DMS79 (cell line): ENCODE measurements at regions not wholly inside any gene's neighbourhood (a gene's known extent, or its start where the extent isn't known, plus 50 kb on each side); places are given as distances from the start of the nearest gene placed in this dataset.

Experiments
- DNase-seq: peaks from one replicate; lab custom pipeline; 2025; lab: John Stamatoyannopoulos, UW

GRCh38 chr12:77406219-77406905, 341.0 kb upstream of the E2F7 start:
- no peak for DNase-seq

- peak; percentile 9 for DNase-seq
Measured at GRCh38 chr12:77402716-77403115, 337.3 kb upstream of the E2F7 start.

GRCh38 chr12:77401770-77402081, 336.4 kb upstream of the E2F7 start:
- no peak for DNase-seq

GRCh38 chr12:77401064-77401769, 335.8 kb upstream of the E2F7 start:
- DNase-seq = no peak

DNA sequence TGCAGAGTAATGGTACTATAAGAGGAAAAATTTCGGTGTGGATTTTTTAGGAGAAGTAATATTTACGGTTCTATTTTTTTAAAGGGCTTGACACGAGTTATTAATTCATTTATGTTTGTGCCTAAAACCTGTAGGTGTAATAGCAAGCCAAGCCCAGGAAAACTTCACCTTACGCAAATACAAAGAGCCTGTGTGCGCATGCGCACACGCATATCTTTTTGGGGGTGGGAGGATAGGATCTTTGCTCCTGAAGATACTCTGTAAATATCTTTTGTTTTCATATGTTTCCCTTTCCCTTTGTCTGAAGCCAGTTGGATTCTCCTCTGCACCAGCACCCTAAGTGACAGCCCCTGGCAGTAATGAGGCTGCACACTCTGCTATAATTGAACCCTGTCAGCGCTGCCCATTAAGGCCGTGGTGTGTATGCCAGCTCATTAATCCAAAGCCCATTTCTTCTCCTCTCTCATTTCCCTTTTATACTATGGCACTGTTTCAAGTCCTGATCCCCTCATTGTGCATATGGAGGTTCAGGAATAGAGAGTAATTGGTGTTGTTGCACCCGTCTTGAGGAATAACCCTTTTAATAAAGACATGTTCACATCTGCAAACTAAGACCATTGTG, 327.2 kb upstream of the E2F7 start:
- DNase-seq = no peak

DNA sequence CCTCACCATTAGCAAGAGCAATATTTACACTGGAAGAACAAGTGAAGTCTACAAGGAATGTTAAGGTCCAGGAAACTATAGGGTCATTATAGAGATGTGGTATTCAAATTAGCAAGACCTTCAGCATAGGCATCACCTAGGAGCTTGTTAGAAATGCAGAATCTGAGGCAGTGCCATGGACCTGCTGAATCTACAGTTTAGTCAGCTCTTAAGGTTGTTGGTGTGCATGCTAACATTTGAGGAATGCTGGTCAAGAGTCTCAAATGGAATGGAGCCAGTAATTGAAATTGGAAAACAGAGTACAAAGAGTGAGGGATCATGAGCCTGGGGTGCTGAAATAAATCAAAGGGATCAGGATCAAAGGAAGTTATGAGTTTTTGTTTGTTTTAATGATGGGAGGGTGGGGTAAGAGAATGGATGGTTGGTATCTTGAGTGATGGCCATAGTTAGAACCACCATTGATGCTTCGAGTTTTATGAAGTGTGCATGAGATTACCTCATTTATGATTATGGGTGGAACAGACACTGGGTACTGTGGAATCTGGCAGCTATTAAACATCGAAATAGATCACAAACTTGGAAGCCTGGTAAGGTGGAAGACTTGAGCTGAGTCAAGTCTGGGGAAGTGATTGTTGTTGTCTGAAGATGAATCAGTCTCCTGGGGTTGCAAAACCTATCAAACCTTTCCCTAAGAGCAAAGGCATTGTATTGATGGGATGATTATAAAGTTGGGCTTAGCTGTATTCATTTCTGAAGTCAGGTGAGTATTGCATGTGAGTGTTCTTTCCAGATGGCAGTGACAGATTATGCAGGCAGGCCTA, 323.3 kb upstream of the E2F7 start:
- no peak for DNase-seq

GRCh38 chr12:77387671-77388070, 322.3 kb upstream of the E2F7 start:
- DNase-seq = no peak

- DNase-seq = no peak
Measured at GRCh38 chr12:77387214-77387613, 321.8 kb upstream of the E2F7 start.

DNA sequence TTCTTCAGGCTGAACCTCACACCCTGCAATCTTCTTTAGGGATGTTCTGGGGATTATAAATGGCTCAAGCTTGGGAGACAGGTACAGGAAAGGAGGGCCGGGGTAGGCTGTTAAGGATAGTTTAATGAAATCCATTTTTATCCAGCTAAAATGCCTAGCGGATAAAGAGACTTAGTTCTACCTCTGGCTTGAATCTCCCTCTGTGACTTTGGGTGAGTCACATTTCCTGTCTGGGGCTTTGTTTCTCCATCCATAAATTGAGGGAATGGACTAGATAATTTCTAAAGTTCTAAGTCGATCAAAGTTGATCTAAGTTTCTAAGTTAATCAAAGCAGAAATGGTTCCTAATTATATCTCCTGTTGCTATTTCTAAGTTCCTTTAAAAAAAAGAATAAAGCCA, 319.6 kb upstream of the E2F7 start:
- DNase-seq = no peak

GRCh38 chr12:77382096-77382742, 316.9 kb upstream of the E2F7 start:
- DNase-seq = no peak

- no peak for DNase-seq
Measured at GRCh38 chr12:77377622-77378021, 312.3 kb upstream of the E2F7 start.

DNA sequence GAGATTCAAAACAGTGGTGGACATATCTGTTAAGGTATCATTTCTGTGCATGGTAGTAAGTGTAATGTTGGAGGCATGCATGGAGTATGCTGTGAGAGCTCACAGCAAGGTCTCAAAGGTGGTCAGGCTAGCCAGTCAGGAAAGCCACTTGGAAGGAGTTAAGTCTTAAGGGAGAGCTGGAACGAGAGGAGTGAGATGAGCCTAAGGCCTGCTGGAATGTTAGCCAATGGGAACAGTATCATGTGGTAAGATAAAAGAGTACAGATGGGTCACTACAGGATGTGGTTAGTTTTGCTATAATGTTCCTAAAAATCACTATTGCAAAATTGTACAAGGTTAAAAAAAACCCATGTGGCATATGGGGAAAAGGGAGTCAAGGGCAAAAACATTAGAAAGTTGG, 311.7 kb upstream of the E2F7 start:
- DNase-seq = no peak

DNA sequence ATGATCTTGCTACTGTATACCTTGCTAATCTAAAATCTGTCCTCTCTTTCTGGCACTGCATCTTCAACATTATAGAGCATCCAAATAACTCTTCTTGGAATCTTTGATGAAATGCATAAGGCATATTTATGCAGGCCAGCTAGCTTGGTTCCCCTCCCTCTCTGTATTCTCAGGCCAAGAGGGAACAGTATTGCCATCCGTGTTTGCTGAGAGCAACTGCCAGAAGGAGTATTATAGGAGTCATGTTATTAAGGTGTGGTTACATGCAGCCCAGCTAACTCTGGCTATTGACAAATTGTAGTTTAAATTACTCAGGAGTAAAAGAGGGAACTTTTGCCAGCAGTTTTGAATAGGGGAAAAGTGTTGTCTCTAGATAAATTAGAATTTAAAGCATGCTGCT, 309.3 kb upstream of the E2F7 start:
- DNase-seq = no peak

- no peak for DNase-seq
Measured at GRCh38 chr12:77372494-77372893, 307.1 kb upstream of the E2F7 start.

DNA sequence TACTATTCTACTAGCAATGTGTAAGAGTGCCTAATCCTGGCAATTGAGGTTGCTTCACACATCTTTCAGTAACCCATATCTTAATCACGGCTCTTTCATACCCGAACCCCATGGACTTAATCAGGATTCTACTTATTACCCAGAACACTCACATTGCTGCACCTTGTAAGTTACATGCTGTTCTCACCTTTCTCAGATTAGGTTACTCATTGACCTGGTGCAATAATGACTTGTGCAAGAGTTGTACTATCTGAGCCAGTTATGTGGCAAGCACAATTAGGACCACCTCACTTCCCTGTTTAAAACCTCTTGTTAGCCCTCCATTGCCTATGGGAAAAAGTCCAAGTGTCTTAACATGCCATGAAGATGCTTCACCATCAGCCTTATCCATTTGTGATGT, 306.7 kb upstream of the E2F7 start:
- no peak for DNase-seq

DNA sequence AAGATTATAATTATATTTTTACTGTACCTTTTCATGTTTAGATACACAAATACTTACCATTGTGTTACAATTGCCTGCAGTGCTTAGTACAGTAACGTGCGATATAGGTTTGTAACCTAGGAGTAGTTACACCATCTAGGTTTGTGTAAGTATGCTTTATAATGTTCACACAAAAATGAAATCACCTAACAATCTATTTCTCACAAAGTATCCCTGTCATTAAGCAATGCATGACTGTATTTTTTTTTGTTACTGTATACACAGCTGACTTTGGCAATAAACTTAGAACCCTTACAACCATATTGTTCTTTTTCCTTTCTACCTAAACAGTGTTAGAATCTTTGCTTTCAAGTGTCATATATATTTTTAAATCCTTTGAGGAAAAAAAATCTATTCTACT, 303.0 kb upstream of the E2F7 start:
- DNase-seq = no peak

- DNase-seq = no peak
Measured at GRCh38 chr12:77366616-77367015, 301.2 kb upstream of the E2F7 start.

DNA sequence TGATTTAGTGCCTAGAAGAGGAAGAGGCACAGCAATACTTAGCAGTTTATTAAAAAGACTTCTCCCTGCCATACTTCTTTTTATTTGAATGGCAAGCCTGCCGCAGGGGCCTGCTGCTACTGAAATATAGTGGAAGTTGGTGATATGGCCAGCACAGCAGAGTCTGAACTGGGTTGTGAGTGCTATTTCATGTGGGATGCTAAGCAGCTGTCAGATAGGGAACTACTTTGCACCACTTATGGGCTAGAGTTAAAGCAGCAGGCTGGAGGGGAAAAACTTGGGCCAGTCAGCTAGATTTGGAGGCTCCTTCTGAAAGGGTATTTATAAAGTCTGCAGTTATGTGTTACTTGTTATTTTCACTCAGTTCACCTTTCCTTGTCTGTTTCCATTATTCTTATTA, 299.0 kb upstream of the E2F7 start:
- DNase-seq = no peak

DNA sequence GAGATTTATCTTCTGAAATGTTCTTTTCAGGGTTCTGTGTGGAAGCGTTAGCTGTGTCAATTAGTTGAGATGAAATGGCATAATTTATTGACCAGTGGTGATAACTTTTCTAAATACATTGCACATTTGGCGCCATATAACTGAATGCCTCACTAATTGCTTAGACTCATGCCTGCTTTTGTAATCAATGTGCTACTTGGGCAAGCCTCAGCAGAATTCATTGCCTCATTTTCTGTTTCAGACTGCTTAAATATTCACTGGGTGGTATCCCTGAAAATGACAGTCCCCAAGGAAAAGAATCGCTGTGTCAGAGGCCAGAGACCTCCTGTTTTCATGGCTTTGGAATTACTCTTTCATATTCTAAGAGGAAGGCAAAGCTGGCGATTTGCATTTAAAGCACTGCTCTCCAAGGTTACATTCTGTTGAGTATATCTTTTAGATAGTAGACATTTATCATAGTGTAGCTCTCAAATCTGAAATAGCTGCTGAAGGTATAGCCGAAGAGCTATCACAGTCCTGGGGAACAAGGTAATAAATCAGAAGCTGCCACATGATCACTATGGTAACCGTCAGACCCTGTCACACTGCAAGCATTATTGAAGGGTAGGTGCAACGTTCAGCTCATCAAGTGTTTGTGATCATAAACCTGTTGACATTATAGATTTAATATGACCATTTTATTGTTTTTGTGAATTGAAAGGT, 297.3 kb upstream of the E2F7 start:
- no peak for DNase-seq

GRCh38 chr12:77357655-77358054, 292.3 kb upstream of the E2F7 start:
- no peak for DNase-seq

DNA sequence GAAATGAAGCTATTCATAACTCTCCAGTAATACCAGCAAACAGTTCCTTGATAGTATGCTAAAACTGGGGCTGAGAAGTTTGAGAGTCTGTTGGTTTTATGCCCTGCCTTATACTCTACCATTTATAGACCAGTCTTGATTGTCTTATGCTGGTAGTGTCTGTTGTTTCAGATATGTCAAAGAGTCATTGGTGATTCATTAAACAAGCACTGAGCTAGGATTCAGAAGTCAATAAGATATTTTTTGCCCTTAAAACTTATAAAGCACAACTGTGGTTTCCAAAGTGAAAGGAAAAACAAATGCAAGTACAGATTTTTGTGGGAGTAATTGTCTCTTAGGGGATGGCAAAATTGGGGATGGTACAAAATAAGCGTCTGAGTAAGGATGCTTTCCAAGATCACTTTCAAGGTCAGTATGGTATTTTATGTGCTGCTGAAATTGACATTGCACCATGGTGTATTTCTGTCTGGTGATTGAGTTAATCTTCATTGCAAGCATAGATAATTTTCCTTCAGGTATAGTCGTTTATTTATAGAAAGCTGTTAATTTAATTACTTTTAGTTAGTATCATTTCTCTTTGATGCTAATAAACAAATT, 289.5 kb upstream of the E2F7 start:
- DNase-seq = no peak
